Keratinocyte (primary cell): ENCODE measurements at regions not wholly inside any gene's neighbourhood (a gene's known extent, or its start where the extent isn't known, plus 50 kb on each side); places are given as distances from the start of the nearest gene placed in this dataset.

Source experiments
- EZH2 ChIP-seq: IDR thresholded peaks from one replicate; pipeline ENCODE4 v1.6.1; 2012; ENCODE audit warnings: inconsistent platforms, mild to moderate bottlenecking, low read length, moderate library complexity
- TF ChIP-seq, protein P1 (sequence below), 3 experiments: IDR thresholded peaks in 1 of 3; conservative IDR thresholded peaks in 1 of 3; optimal IDR thresholded peaks in 1 of 3; 2 replicates in 2 of 3; 3 replicates in 1 of 3; pipeline versions ENCODE3 to v1.5.1; 2011; ENCODE audit warnings: low read length in 3 of 3, mild to moderate bottlenecking in 3 of 3, moderate library complexity in 2 of 3, control low read depth in 1 of 3, inconsistent platforms in 1 of 3; ENCODE audit not compliant: insufficient read depth in 2 of 3; ENCODE audit errors: extremely low read depth in 1 of 3

DNA sequence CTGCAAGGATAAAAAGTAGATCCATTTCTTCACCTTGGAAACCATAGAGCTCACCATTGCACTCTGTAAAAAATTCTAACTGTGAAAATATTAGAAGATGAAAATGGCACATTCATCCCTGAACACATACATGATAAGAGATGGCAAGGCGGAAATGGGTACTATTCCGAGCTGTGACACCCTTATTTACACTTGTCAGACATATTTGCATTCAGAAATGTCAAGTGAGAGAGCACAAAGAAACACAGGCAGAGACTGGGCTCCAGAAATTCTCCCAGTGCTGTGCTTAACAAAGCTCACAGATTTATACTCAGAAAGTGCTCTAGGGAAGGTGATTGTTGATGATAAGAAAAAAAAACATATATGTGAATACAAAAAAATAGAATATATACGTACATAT, 170.3 kb upstream of the PUM3 start:
- TF ChIP-seq, protein P1, sequence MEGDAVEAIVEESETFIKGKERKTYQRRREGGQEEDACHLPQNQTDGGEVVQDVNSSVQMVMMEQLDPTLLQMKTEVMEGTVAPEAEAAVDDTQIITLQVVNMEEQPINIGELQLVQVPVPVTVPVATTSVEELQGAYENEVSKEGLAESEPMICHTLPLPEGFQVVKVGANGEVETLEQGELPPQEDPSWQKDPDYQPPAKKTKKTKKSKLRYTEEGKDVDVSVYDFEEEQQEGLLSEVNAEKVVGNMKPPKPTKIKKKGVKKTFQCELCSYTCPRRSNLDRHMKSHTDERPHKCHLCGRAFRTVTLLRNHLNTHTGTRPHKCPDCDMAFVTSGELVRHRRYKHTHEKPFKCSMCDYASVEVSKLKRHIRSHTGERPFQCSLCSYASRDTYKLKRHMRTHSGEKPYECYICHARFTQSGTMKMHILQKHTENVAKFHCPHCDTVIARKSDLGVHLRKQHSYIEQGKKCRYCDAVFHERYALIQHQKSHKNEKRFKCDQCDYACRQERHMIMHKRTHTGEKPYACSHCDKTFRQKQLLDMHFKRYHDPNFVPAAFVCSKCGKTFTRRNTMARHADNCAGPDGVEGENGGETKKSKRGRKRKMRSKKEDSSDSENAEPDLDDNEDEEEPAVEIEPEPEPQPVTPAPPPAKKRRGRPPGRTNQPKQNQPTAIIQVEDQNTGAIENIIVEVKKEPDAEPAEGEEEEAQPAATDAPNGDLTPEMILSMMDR (optimal IDR thresholded peaks at IDR 0.05 in 1 of 3, IDR thresholded peaks at IDR 0.05 in 1 of 3, conservative IDR thresholded peaks at IDR 0.05 in 1 of 3; ENCODE audit: extremely low read depth in 1 of 3, insufficient read depth in 2 of 3, low read length in 3 of 3) = no peak
- no peak for TF ChIP-seq EZH2
